ENCODE measurements at regions not wholly inside any gene's neighbourhood (a gene's known extent, or its start where the extent isn't known, plus 50 kb on each side); places are given as distances from the start of the nearest gene placed in this dataset.

DNA sequence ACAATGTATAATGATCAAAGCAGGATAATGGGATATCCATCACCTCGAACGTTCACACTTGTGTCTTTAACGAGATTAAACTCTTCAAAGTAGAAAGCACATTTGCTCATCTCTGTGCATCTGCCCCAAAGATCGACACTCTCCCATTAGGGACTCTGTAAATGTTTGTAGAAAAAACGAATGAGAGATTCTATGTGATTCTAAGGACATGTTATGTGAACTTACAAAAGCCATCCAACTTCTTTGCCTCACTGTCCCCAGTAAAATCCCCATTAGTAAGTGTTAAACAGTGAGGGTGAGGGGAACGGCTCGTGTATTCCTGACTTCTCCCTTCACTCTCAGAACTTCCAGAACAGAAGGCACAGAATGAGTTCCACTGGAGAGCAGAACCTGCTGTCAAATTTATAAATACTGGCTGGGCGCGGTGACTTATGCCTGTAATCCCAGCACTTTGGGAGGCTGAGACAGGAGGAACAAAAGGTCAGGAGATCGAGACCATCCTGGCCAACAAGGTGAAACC is 134.1 kb downstream of the WSCD1 start:
- TF ChIP-seq, protein P1, sequence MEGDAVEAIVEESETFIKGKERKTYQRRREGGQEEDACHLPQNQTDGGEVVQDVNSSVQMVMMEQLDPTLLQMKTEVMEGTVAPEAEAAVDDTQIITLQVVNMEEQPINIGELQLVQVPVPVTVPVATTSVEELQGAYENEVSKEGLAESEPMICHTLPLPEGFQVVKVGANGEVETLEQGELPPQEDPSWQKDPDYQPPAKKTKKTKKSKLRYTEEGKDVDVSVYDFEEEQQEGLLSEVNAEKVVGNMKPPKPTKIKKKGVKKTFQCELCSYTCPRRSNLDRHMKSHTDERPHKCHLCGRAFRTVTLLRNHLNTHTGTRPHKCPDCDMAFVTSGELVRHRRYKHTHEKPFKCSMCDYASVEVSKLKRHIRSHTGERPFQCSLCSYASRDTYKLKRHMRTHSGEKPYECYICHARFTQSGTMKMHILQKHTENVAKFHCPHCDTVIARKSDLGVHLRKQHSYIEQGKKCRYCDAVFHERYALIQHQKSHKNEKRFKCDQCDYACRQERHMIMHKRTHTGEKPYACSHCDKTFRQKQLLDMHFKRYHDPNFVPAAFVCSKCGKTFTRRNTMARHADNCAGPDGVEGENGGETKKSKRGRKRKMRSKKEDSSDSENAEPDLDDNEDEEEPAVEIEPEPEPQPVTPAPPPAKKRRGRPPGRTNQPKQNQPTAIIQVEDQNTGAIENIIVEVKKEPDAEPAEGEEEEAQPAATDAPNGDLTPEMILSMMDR (conservative IDR thresholded peaks at IDR 0.05), result no peak

DNA sequence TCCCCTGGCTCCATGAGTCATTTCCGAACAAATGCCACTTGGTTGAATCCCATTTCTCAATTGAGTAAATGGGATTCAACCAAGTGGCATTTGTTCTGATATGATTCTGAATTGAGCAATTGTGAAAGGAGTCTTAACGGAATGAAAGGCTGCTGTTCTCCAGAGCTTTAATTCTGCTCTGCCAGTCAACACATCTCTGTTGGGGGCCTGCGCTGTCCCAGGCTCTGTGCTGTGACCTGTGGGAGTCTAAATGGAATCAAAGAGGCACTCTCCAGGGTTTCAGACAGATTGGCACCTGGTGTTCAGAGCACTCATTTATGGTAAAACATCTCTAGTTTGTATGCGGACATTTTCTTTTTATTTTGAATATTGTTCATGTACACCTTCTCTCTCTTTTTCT is 126.2 kb downstream of the WSCD1 start:
- no peak overlapping the region for H3K27ac ChIP-seq
- TF ChIP-seq, protein P1 (conservative IDR thresholded peaks at IDR 0.05), result no peak

More for the DNA sequence above, 134.1 kb downstream of the WSCD1 start:
- H3K27ac ChIP-seq, result no peak overlapping the region

DNA sequence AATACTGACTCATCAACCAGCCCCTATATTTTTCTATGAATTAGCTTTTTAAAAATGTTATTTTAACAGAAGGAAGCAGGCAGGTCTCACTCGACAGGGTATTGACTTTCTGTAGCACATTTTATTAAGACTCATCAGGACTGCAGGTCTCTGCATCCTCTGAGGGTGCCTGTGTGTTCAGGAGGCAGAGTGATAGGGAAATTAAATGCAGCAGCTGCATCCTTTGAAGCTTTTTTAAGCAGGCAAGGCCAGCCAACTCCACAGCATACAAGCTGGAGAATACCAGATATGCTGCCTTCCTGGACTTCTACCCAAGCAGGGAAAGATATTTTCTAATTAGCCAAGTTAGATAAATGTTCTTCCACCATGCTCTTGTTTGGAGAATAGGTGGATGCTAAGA is 124.9 kb downstream of the WSCD1 start:
- TF ChIP-seq, protein P1 (conservative IDR thresholded peaks at IDR 0.05), result no peak
- no peak overlapping the region for H3K27ac ChIP-seq

DNA sequence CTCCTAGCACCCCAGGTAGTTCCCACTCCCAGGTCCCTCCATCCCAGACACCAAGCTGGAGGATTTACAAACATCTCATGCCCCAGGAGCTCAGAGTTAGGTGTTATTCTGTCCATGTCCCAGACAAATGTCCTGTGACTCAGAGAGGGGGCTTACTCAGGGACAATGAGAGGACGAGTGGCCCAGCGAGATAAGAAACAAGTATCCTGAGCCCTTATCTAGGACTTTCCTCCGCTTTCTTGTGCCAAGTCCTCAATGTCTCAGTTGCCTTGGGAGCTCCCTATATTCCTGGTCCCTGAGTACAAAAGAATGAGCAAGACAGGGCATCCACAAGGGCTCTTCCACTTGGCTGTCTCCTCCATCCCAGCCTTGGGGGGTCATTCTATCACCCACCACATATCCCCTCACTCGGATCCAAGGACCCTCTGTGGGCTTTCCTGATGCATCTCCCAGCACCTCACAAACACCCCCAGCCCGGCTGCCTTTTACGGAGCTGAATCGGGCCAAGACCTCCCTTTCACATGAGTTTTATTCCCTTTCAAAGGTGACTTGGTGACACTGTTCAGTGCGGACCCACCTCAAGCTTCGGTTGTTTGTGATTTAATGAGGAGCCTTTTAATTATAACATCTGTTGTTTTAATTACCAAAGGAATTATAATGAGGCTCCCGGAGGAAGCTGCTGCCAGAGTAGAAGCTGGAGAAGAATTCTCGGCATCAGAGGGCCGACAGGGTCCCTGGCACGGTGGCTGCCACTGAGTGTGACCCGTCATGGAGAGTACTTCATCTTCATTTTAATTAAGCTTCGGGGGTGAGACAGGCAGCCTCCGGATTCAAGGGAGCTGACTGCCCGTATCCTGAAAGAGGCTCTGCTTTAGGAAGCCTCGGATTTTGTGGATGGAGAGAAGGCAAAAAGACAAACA is 121.5 kb downstream of the WSCD1 start:
- TF ChIP-seq, protein P1 (conservative IDR thresholded peaks at IDR 0.05), result no peak
- H3K27ac ChIP-seq, result no peak overlapping the region

DNA sequence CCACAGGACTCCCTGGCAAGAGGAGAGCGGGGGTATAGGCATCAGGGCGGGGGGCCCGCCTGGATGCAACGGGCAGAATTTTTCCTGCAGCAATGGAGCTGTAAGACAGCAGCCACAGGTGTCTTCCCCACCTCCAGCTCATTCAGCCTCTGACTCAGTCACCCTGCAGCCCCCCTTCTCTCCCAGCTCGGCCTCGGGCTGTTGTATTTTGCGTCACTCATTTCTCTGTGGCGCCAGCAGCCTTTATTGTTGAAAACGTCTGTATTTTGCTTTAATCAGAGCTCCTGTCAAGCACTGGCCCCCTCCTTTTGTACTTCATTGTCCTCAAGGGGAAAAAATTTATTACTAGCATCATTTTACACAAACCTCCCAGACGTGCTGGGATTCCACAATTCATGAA is 117.7 kb downstream of the WSCD1 start:
- TF ChIP-seq, protein P1 (conservative IDR thresholded peaks at IDR 0.05), result no peak
- no peak overlapping the region for H3K27ac ChIP-seq

DNA sequence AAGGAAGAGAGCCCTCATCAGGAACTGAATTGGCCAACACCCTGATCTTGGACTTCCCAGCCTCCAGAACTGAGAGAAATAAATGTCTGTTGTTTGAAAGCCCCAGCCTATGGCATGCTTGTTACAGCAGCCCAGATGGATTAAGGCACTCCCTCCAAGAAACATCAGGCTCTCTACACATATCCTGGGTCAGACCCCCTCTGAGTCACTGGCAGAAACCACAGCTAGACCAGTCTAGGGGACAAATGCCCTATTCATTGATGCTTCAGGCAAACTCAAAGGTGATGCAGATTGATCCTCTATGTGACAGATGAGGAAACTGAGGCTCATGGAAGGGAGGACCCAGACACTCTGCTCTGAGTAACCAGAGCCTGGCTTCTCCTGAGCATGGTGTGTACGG is 116.8 kb downstream of the WSCD1 start:
- TF ChIP-seq, protein P1 (conservative IDR thresholded peaks at IDR 0.05), result no peak
- H3K27ac ChIP-seq, result no peak overlapping the region

DNA sequence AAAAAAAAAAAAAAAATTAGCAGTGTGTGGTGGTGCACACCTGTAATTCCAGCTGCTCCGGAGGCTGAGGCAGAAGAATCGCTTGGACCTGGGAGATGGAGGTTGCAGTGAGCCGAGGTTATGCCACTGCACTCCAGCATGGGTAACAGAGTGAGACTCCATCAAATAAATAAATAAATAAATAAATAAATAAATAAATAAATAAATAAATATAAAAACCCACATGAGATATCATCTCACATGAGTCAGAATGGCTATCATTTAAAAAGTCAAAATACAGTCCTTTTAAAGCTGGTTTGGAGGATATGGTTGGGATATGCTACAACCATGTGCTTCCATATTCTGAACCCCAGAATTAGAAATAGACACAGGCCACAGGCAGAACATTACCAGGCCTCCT is 114.3 kb downstream of the WSCD1 start:
- TF ChIP-seq, protein P1 (conservative IDR thresholded peaks at IDR 0.05), result no peak
- H3K27ac ChIP-seq, result no peak overlapping the region

Data from VCaP (cell line).